ENCODE measurements at regions not wholly inside any gene's neighbourhood (a gene's known extent, or its start where the extent isn't known, plus 50 kb on each side); places are given as distances from the start of the nearest gene placed in this dataset.

- TF ChIP-seq CTCF (IDR thresholded peaks at IDR 0.05) (no peak), POLR2A (IDR thresholded peaks at IDR 0.05) (no peak)
These were observed 50.9 kb upstream of the PRICKLE2 start for GRCh38 chr3:64276131-64276530.
